ENCODE measurements at regions not wholly inside any gene's neighbourhood (a gene's known extent, or its start where the extent isn't known, plus 50 kb on each side); places are given as distances from the start of the nearest gene placed in this dataset.
"Not testable (repeated sequence)": the region's sequence is repeated elsewhere in the genome, so short reads cannot be mapped to it uniquely, and the experiment has no call there.

GRCh38 chr14:97802430-97803373 is 1005.5 kb downstream of the VRK1 start:
- H3K27ac ChIP-seq (ENCODE audit: low read depth in 2 of 2, low read length in 2 of 2) = no peak overlapping the region
- no peak overlapping the region for H3K4me3 ChIP-seq (ENCODE audit: low read length in 3 of 3)
- no peaks in the 10 kb centered on the region for H3K9me3 ChIP-seq (ENCODE audit: control insufficient read depth in 2 of 3, insufficient read depth in 1 of 3, low read length in 3 of 3)
- FAIRE-seq = no peak
- no peak for DNase-seq
- no peaks in the 10 kb centered on the region for H3K4me1 ChIP-seq (ENCODE audit: control insufficient read depth in 2 of 3, insufficient read depth in 2 of 3, low read depth in 1 of 3, low read length in 3 of 3)
- no peak overlapping the region for H3K9ac ChIP-seq (ENCODE audit: low read length in 3 of 3)
- intact Hi-C loops (cut with DNase I) = no loop called here
- no peaks in the 10 kb centered on the region for H3K36me3 ChIP-seq (ENCODE audit: control insufficient read depth in 2 of 3, insufficient read depth in 3 of 3, low read length in 3 of 3)
- TF ChIP-seq, protein P1, sequence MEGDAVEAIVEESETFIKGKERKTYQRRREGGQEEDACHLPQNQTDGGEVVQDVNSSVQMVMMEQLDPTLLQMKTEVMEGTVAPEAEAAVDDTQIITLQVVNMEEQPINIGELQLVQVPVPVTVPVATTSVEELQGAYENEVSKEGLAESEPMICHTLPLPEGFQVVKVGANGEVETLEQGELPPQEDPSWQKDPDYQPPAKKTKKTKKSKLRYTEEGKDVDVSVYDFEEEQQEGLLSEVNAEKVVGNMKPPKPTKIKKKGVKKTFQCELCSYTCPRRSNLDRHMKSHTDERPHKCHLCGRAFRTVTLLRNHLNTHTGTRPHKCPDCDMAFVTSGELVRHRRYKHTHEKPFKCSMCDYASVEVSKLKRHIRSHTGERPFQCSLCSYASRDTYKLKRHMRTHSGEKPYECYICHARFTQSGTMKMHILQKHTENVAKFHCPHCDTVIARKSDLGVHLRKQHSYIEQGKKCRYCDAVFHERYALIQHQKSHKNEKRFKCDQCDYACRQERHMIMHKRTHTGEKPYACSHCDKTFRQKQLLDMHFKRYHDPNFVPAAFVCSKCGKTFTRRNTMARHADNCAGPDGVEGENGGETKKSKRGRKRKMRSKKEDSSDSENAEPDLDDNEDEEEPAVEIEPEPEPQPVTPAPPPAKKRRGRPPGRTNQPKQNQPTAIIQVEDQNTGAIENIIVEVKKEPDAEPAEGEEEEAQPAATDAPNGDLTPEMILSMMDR (IDR thresholded peaks at IDR 0.05; ENCODE audit: borderline replicate concordance, extremely low read depth, insufficient read depth) = no peak
- H3K27me3 ChIP-seq (ENCODE audit: control insufficient read depth, insufficient read depth, low read length) = no peaks in the 10 kb centered on the region

GRCh38 chr14:97804056-97804455 is 1006.9 kb downstream of the VRK1 start:
- DNase-seq = no peak
- Histone ChIP-seq H3K4me1 (ENCODE audit: control insufficient read depth in 2 of 3, insufficient read depth in 2 of 3, low read depth in 1 of 3, low read length in 3 of 3) (no peaks in the 10 kb centered on the region), H3K9ac (ENCODE audit: low read length in 3 of 3) (no peak overlapping the region), H3K4me3 (ENCODE audit: low read length in 3 of 3) (no peak overlapping the region), H3K36me3 (ENCODE audit: control insufficient read depth in 2 of 3, insufficient read depth in 3 of 3, low read length in 3 of 3) (no peaks in the 10 kb centered on the region), H3K27ac (ENCODE audit: low read depth in 2 of 2, low read length in 2 of 2) (no peak overlapping the region), H3K9me3 (ENCODE audit: control insufficient read depth in 2 of 3, insufficient read depth in 1 of 3, low read length in 3 of 3) (no peaks in the 10 kb centered on the region), H3K27me3 (ENCODE audit: control insufficient read depth, insufficient read depth, low read length) (no peaks in the 10 kb centered on the region)
- no peak for FAIRE-seq
- TF ChIP-seq, protein P1 (IDR thresholded peaks at IDR 0.05; ENCODE audit: borderline replicate concordance, extremely low read depth, insufficient read depth) = no peak
- intact Hi-C loops (cut with DNase I) = no loop called here

DNA sequence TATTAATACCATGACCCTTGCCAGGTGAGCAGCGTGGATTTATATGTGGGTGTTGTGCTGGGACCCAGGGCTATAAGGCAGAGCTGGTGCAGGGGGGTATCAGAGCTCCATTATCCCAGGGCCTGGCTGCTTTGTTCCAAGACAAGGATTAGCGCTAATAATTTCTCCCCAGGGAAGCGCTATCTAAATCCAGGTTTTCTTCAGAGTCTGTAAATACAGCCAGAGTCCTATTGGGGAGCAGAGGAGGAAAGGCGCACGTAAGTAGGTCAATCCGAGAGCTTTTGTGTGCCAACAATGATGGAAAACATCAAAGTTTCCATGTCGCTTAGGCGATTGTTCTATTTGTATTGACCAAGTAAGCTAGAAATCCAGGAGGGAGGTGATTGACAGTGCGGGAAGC is 1009.7 kb downstream of the VRK1 start:
- no peaks in the 10 kb centered on the region for H3K36me3 ChIP-seq (ENCODE audit: control insufficient read depth in 2 of 3, insufficient read depth in 3 of 3, low read length in 3 of 3)
- no peaks in the 10 kb centered on the region for H3K9me3 ChIP-seq (ENCODE audit: control insufficient read depth in 2 of 3, insufficient read depth in 1 of 3, low read length in 3 of 3)
- no peak overlapping the region for H3K4me3 ChIP-seq (ENCODE audit: low read length in 3 of 3)
- H3K9ac ChIP-seq (ENCODE audit: low read length in 3 of 3) = no peak overlapping the region
- DNase-seq = no peak
- no peaks in the 10 kb centered on the region for H3K4me1 ChIP-seq (ENCODE audit: control insufficient read depth in 2 of 3, insufficient read depth in 2 of 3, low read depth in 1 of 3, low read length in 3 of 3)
- TF ChIP-seq, protein P1 (IDR thresholded peaks at IDR 0.05; ENCODE audit: borderline replicate concordance, extremely low read depth, insufficient read depth) = no peak
- H3K27ac ChIP-seq (ENCODE audit: low read depth in 2 of 2, low read length in 2 of 2) = no peak overlapping the region
- H3K27me3 ChIP-seq (ENCODE audit: control insufficient read depth, insufficient read depth, low read length) = no peaks in the 10 kb centered on the region
- FAIRE-seq = no peak
- intact Hi-C loops (cut with DNase I) = no loop called here

- not testable (repeated sequence) for FAIRE-seq
Measured at GRCh38 chr14:97808541-97808940, 1011.4 kb downstream of the VRK1 start.

More at GRCh38 chr14:97808541-97808940, 1011.4 kb downstream of the VRK1 start:
- H3K4me1 ChIP-seq (ENCODE audit: control insufficient read depth in 2 of 3, insufficient read depth in 2 of 3, low read depth in 1 of 3, low read length in 3 of 3); H3K27ac ChIP-seq (ENCODE audit: low read depth in 2 of 2, low read length in 2 of 2); intact Hi-C loops (cut with DNase I); H3K27me3 ChIP-seq (ENCODE audit: control insufficient read depth, insufficient read depth, low read length); H3K4me3 ChIP-seq (ENCODE audit: low read length in 3 of 3); DNase-seq; H3K9me3 ChIP-seq (ENCODE audit: control insufficient read depth in 2 of 3, insufficient read depth in 1 of 3, low read length in 3 of 3); H3K36me3 ChIP-seq (ENCODE audit: control insufficient read depth in 2 of 3, insufficient read depth in 3 of 3, low read length in 3 of 3); H3K9ac ChIP-seq (ENCODE audit: low read length in 3 of 3): not testable (repeated sequence)

Measured in kidney (tissue), 13 donors.